Activated effector memory CD4-positive, alpha-beta T cell treated with anti-CD3 and anti-CD28 coated beads, Interleukin-2, amount 50 U/mL, for 16 hours (primary cell): ENCODE measurements at regions not wholly inside any gene's neighbourhood (a gene's known extent, or its start where the extent isn't known, plus 50 kb on each side); places are given as distances from the start of the nearest gene placed in this dataset.
"Not testable (repeated sequence)": the region's sequence is repeated elsewhere in the genome, so short reads cannot be mapped to it uniquely, and the experiment has no call there.

Experiments used
- DNase-seq: peaks from one replicate; pipeline ENCODE4 v3.0.0-alpha.2; 2020

DNA sequence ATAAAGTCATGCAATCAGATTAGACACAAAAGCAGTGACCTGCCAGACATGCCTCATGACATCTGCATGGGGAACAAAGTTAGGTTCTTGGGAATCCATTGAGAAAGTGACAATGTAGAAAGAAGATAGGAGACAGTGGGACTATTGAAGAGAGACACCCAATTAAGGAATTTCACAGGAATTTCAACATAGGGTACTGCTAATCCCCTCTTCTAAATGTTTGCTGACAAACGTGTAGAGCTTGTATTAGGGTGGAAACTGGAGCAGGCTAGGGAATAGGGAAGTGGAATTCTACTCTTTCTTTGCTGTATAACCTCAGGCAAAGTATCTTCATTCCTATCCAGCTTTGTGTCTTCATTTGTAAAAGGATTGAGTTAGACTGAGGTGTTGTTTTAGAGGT, 409.4 kb upstream of the SASH1 start:
- DNase-seq = no peak

DNA sequence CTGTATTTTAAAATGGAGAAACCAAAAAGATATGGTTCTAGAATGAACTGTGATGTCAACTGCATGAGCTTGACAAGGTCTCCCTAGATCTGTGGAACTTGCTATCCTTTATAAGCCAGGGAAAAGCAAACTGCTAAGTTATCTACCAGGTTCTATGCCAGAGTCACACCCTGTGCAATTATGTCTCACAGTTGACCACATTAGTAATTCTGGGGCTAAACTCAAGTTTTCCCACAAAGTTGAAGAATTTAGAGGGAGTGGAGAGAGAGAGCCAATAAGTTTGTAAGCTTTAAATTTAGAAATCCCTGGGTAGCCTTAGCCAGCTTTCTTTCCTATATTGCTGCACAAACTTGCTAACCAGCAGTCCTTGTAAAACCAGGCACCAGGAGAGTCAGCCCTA, 407.0 kb upstream of the SASH1 start:
- no peak for DNase-seq

DNA sequence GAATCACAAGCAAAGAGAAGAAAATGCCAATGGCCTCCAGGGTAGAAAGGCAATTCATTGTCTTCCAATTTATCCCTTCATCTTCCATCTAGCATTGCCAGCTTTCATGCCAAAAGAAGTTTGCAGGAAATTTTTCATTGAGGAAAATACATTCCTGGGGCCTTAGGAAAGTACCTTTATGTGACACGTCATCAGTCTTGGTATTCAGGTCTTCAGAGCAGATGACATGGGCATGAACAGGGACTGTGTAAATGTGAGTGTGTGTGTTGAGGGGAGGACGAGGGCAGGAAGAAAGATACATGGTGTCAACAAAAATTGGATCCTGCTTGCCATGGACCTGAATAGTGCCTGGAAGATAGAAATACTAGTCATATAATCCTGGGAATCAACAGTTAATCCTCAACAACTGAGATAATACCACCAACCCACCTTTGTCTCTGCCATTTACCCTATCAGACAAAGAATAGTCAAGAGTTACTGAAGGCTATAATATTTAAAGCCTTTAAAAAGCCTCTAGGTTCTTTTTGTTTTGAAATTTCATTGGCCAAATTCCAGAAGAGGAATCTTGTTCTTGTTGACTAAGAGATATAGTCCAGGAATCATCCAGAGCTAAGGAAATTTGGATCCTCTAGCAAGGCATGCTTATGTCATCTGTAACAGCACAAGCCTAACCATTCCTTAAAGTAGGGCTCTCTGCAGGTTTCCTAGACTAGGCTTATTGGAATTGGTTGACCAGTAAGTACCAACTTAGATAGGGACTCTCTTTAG, 405.8 kb upstream of the SASH1 start:
- DNase-seq = no peak

DNA sequence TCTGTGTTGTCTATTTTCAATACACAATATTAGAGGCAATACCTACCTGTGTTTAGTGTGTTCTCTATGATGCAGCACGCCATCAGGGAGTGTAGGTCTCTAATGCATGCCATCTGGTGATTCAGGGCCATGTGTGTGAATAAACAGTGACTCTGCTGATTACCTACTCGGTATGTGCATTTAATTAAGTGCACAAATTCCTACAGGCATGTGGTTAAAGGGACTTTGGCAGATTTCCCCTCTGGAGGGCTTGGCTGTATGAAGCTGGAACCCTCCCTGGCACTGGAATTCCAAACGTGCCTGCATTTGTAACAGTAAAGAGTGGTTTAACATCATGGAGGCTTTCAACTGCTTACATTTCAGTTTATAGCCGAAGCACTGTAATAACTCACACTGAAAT, 401.5 kb upstream of the SASH1 start:
- no peak for DNase-seq

DNA sequence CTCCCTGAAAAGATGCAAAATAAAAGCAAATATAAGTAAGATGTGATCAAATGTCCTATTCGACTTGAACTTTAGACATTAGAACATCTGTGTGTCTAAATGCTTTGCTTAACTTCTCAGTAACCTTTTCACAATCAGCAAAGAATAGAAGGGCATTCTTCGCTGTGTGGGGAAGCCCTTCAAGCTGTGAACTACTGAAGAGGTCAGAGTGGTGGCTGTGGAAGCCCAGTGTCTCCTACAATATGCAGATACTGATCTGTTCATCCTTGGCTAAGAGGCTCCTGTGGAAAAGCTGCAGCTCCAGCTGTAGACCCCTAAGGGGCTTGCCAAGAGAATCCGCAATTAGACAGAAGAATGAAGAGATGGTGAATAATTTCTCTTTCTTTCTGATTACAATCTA, 400.3 kb upstream of the SASH1 start:
- no peak for DNase-seq

DNA sequence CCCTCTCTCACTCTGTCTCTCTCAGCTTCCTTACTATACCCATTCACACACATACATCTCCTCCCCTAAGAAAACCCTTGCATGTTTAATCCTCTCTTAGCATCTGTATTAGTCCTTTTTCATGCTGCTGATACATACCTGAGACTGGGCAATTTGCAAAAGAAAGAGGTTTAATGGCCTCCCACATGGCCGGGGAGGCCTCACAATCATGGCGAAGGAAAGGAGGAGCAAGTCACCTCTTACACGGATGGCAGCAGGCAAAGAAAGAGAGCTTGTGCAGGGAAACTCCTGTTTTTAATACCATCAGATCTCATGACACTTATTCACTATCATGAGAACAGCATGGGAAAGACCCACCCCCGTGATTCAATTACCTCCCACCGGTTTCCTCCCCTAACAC, 398.5 kb upstream of the SASH1 start:
- no peak for DNase-seq

DNA sequence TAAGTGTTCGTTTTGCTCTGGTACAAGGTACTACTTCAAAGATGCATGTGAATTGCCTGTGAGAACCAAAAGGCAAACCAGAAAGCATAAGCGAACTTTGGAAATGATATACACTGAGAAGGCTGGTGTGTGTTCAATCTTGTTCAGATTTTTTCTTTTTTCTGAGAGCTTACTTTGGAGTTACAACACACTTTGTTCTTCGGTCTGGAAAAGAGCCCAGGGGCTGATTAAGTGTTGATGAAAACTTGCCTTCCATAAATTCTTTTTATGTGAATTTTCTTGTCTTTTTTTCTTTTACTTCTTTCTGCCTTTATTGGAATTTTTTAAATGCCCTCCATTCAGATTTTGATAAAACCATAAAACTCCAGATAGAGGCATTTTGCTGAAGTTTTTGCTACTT, 395.1 kb upstream of the SASH1 start:
- DNase-seq = no peak

DNA sequence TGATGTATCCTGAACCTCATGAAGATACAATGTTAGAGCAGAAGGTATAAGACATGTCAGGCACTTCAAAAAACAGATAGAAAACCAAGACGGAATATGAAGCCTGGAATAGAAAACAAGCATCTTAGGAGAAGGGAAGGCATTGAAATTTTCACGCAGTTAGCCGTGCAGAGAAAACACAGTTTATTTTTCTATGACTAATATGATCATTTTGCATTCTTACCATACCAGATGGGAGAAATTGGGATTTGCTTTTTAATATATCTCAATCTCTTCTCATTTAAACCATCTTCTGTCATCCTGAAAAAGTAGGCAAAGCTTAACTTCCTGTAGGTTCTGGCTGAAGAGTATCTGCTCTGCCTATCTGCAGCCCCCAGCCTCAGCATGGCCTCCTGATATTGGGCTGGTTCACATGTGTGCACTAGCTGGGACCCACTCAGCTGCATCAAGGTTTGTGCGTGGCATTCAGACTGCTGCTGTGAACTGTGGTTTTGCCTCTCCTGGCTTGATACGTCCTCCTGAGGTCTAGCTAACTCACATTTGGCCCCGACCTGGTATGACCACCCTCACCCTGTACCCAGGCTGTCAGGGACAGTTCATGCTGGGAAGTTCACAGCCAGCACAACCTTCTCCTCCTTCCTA, 392.5 kb upstream of the SASH1 start:
- no peak for DNase-seq

DNA sequence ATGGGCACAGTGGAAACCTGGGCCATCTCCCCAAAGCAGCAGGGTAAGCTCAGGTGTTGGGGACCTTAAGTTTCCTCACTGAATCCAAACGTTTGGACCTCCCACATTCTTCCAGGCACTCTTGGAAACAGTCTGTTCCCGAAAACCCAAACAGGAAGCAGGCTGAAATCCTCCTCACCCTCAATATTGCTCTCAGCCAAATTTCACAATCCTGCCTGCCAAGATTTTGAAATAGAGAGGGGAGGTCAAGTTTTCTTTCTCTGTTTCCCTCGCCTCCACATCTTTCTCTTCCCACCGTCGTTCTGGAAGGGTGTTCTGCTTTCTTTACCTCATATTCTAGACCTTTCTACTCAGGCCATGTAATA, 392.0 kb upstream of the SASH1 start:
- DNase-seq = no peak

DNA sequence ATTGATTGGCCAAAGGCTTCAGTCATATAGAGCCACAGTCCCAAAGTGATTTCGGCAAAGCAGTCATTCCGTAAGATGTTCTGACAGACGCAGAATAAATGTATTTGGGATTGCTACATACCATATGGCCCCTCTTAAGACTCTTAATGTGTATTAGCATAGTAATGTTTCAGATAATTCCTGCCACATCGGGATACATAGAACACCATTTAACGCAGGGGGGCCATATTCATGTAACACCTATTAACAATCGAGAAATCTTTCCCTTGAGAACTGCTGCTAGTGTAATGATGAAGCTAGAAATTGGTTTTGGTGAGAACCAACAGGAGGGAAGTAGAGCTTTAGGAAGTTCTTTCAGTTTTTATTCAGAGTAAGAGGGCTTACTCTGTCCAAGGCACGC, 390.9 kb upstream of the SASH1 start:
- DNase-seq = no peak

DNA sequence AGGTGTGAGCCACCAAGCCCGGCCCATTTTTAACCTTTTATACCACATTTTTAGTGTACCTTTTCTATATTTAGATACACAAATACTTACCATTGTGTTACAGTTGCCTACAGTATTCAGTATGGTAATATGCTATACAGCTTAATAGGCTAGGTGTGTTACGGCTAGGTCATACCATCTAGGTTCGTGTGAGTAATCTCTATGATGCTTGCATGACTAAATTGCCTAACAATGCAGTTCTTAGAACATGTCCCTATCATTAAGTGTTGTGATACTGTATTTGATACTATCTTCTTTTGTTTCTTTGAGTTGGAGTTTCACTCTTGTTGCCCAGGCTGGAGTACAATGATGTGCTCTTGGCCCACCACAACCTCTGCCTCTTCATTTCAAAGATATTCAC, 387.7 kb upstream of the SASH1 start:
- DNase-seq = no peak

DNA sequence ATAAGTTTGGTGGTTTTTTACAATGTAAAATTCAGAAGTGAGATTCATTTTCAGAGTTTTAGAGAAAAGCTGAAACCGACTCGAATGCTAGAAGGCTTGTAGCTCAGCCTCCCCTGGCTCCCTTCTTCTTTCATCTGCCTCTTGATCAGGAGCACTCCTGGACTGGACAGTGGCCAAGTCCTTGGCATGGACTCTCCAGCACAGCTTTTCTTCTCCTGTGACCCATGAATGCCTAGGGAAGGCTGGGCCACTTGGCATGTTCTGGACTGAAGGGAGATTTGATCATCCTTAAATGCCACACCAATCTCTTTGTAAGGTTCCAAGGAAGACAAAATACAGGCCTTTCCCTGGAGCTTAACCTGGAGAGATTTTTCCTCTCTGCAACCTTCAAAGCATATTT, 384.0 kb upstream of the SASH1 start:
- no peak for DNase-seq

DNA sequence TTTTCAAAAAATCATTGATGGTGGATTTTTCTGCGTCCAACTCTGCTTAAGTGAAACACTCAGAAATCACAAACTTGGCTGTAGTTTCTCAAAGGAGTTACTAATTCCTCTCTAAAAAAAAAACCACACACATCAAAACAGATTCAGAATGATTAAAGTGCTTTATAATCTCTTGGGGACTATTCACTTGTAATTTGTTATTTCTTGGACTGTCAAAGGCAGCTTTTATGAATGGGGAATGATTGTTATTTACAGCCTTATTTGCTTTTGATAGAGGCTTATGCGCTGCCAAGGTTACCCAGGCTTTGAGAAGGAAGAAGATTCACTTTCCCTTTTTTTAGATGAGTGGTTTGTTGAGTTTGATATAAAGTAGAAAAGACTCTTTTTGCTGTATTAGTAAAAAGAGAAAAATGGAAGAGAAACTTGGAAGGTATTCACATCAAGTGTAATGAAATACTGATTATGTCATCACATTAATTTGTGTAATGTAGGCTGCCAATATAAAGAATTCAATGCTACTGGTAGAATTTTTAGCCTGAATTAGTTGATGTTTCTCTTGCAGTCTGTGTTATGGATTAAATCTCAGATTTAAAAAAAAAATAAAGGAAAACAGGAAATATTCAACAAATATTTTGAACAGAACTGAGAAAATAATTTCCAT, 381.0 kb upstream of the SASH1 start:
- no peak for DNase-seq

DNA sequence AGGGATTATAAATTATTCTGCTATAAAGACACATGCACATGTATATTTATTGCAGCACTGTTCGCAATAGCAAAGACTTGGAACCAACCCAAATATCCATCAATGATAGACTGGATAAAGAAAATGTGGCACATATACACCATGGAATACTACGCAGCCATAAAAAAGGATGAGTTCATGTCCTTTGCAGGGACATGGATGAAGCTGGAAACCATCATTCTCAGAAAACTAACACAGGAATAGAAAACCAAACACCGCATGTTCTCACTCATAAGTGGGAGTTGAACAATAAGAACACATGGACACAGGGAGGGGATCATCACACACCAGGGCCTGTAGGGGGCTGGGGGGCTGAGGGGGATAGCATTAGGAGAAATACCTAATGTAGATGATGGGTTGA, 377.2 kb upstream of the SASH1 start:
- DNase-seq = not testable (repeated sequence)

DNA sequence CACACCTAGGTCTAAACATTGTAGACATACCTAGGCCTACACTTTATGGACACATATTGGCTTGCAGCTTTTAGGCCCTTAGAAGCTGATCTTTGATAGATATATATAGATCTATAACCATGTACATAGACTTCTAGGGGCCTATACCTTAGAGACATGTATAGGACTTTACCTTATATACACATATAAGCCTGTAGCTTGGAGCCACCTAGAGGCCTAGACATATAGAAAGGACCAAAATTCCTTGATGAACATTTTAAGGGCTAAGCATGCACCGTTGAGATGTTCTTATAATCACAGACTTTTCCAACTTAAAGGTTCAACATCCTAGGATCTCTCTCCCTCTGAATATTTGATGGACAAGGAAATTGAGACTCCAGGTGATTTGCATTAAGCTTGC, 371.7 kb upstream of the SASH1 start:
- DNase-seq = no peak

DNA sequence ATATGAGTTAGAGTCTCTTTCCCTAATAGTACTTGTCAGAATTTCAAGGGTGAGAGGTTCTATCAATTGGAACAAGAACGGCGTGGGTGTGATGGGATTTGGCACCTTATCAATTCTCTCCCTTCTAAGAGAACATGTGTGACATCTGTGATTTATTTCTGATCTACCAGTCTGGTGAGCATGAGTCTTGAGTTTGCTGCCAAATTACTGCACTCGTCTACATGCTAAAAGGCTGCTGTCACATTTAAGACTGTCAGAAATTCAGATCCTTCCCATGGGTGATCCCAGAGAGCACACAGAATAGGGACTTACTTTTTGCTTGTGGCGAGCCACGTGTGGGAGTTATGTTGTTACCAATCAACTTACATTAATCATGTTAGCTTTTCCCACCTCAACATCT, 370.2 kb upstream of the SASH1 start:
- no peak for DNase-seq

DNA sequence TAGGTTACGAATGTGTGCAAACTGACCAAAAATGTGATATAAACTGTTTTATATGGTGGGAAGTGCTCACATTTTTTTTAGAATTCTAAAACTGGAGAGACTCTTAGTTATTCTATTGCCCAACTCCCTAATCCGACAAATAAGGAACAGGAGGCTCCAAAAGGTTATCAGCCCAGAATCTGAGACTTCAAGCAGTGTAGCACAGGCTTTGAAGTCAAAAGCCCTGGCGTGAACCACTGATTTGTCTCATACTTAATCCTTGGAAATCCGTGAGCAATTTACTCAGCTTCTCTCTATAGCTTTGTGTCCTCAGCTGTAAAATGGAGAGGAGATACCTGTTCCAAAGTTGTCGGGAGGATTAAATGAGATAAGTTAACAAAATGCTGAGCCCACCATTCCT, 368.8 kb upstream of the SASH1 start:
- no peak for DNase-seq

DNA sequence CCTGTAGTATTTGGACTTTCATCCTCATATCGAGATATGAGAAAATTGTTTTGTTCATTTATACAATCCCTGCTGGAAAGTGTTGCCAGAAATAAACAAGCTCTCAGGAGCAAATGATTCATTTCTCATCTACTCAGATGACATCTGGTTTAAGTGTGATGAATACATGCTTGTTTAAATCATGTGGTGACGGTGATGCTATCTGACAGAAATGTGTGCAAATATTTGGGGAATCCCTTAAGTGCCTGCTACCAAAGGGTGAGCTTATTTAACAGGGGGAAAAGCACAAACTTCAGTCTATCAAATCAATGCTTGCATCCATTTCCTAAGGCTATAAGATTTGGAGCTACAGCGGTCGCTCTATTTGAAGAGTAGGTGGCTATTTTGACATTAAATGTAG, 368.3 kb upstream of the SASH1 start:
- DNase-seq = no peak

DNA sequence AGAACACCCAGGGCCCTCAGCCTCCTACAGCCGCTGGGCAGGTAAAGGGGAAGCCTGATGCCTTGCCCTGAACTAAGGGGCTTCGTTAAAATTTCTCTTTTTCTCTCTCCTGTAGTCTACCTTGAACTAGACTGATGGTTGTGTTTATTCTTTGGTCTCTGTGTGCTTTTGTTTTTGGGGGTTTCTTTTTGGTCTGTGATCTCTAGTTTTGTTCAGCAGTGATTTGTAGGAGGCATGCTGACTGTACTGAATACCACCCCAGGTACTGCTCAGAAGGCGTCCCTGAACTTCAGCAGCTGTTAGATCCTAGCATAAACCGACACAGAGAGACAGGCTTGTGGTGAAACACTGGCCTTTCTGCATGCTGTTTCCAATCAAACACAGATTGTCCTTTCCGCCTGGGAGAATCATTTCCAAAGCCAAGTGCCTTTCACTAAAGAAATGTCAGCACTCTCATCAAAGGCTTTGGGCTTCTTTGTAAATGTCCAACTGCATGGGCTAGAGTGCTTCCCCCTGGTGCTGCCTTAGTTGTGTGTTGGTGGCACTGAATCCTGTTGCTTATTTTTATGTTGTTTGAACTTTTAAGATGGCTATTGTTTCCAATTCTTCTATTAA, 364.7 kb upstream of the SASH1 start:
- DNase-seq = no peak

DNA sequence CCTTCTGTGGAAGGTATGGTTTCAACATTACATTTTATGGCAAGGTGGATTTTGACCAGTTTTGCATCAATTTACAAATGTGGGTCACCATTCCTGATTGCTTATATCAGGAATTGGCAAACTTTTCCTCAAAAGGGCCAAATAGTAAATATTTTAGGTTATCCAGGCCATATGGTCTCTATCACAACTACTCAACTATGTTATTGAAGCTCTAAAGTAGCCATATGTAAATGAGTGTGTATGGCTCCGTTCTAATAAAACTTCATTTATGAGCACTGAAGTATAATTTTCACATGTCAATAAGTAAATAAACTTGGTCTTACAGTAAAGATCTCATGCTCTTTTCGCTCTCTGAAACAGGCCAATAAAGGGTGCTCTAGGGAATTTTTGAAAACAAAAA, 362.7 kb upstream of the SASH1 start:
- no peak for DNase-seq

DNA sequence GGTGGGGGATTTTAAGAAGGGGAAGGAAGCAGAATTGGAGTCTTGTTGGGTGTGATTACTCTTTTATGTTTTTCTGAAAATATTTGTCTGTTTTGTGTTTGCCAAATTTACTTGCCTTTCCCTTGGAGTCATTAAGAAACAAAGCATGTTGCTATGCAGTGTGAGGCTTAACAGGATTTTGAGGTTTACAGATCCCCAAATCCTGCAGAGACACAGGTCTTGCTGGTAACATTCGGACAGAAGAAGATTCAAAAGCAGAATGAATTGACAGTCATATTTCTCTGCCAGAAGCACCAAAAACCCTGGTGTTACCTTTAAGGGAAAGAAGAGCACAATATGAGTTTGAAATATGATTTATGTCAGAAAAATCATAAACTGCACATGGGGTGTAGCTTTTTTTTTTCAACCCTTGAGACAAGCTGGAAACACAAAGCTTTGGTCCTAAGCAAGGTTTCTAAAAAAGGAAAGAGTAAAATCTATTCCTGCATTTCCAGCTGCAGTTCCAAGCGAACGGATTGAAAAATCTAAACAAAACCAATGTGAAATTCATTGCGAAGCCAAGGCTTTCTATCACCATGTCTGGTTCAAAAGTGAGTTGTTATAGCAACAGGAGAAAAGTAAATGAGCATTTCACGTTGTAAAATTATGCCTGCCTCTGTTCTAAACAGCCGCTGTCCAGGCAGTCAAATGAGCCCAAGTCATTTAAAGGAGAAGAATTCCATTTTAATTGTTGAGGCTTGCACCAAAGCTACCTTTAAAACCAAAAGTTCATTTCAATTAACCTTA, 358.9 kb upstream of the SASH1 start:
- no peak for DNase-seq

DNA sequence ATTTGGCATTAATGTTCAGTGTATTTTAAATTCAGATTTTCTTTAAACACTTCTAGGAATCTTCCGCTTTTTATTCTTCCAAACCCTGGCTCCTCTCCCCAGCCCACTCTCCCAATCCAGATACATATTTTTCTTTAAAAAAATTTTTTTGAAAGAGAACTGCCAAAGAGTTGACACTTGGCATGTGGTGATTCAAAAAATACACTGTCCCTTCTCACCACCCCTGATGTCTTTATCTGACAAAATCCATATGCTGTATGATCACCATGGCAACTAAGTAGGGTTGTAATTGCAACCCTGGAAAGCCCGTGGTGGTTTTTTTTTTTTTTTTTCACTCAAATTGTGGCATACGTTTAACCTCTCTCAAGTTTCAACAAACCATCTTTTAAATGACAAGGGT, 355.8 kb upstream of the SASH1 start:
- no peak for DNase-seq

DNA sequence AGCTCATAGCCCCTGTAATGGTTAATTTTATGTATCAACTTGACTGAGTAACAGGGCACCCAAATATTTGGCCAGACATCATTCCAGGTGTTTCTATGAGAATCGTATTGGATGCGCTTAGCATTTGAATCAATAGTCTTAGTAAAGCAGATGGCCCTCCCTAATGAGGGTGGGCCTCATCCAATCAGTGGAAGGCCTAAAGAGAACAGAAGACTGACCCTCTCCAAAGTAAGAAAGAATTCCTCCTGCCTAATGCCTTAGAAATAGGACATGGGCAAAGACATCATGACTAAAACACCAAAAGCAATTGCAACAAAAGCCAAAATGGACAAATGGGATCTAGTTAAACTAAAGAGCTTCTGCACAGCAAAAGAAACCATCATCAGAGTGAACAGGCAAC, 352.5 kb upstream of the SASH1 start:
- no peak for DNase-seq
